Transverse colon (tissue), 3 donors: ENCODE measurements at regions not wholly inside any gene's neighbourhood (a gene's known extent, or its start where the extent isn't known, plus 50 kb on each side); places are given as distances from the start of the nearest gene placed in this dataset.

Experiments
- CTCF ChIP-seq, 5 experiments: fragments of 200-600 bp in 3 of 5; fragments of 450-650 bp in 2 of 5; sonication (generic) in 3 of 5; IDR thresholded peaks; 1 replicate in 2 of 5; 2 replicates in 3 of 5; pipeline ENCODE4 v1.5.1; 2016 to 2017; ENCODE audit warnings: antibody characterized with exemption in 5 of 5, inconsistent platforms in 3 of 5, mild to moderate bottlenecking in 2 of 5, moderate library complexity in 1 of 5
- POLR2A ChIP-seq: fragments of 450-650 bp; IDR thresholded peaks from one replicate; pipeline ENCODE4 v1.6.1; 2016; ENCODE audit warnings: antibody characterized with exemption, mild to moderate bottlenecking, moderate library complexity

GRCh38 chr1:58317086-58317485 lies 229.4 kb downstream of the OMA1 start:
- no peak for TF ChIP-seq CTCF (IDR thresholded peaks at IDR 0.05)
- no peak for TF ChIP-seq POLR2A
